ENCODE measurements at regions not wholly inside any gene's neighbourhood (a gene's known extent, or its start where the extent isn't known, plus 50 kb on each side); places are given as distances from the start of the nearest gene placed in this dataset.

GRCh38 chr12:132379996-132380395, 50.6 kb upstream of the GALNT9 start:
- no peak for DNase-seq

GRCh38 chr12:132379576-132379975, 50.2 kb upstream of the GALNT9 start:
- Mint-ChIP-seq H3K4me3 (no peak overlapping the region), H3K27ac (no peak overlapping the region), H3K36me3 (no peaks in the 10 kb centered on the region), H3K9me3 (no peaks in the 10 kb centered on the region), H3K27me3 (peaks cover 35% of the 10 kb centered on the region), H3K4me1 (peaks cover 2% of the 10 kb centered on the region)
- DNase-seq: no peak

More at GRCh38 chr12:132379996-132380395, 50.6 kb upstream of the GALNT9 start:
- H3K27ac Mint-ChIP-seq: no peak overlapping the region
- H3K4me3 Mint-ChIP-seq: no peak overlapping the region
- no peaks in the 10 kb centered on the region for H3K9me3 Mint-ChIP-seq
- H3K4me1 Mint-ChIP-seq: peaks cover 2% of the 10 kb centered on the region
- peaks cover 31% of the 10 kb centered on the region for H3K27me3 Mint-ChIP-seq
- no peaks in the 10 kb centered on the region for H3K36me3 Mint-ChIP-seq

All from activated naive CD8-positive, alpha-beta T cell treated with anti-CD3 and anti-CD28 coated beads for 36 hours (primary cell).